ENCODE measurements at regions not wholly inside any gene's neighbourhood (a gene's known extent, or its start where the extent isn't known, plus 50 kb on each side); places are given as distances from the start of the nearest gene placed in this dataset.

GRCh38 chr11:135046986-135047385 lies 634.9 kb upstream of the B3GAT1 start:
- CTCF ChIA-PET = no interaction called here
- Histone ChIP-seq H3K4me2 (ENCODE audit: low read length) (no peak overlapping the region), H4K20me1 (ENCODE audit: insufficient read depth) (no peaks in the 10 kb centered on the region), H3K9me3 (ENCODE audit: control insufficient read depth in 1 of 2, insufficient read depth in 1 of 2, low read depth in 1 of 2, low read length in 2 of 2) (no peaks in the 10 kb centered on the region), H3K27ac (ENCODE audit: low read depth, low read length) (no peak overlapping the region), H3K27me3 (ENCODE audit: insufficient read depth, low read length) (peaks cover 59% of the 10 kb centered on the region), H3K9me2 (ENCODE audit: insufficient read depth) (no peaks in the 10 kb centered on the region), H3K4me3 (replicated peaks in 1 of 2; ENCODE audit: low read depth in 1 of 2, low read length in 2 of 2) (no peak overlapping the region), H3K9ac (ENCODE audit: low read length) (no peak overlapping the region), H3K4me1 (ENCODE audit: control insufficient read depth in 1 of 2, insufficient read depth in 2 of 2, low read length in 2 of 2) (no peaks in the 10 kb centered on the region), H3K36me3 (ENCODE audit: control insufficient read depth in 1 of 2, insufficient read depth in 2 of 2, low read length in 2 of 2) (no peaks in the 10 kb centered on the region), H2AFZ (ENCODE audit: low read depth, low read length, poor library complexity, severe bottlenecking) (no peak overlapping the region), H3K79me2 (ENCODE audit: insufficient read depth, low read length) (no peaks in the 10 kb centered on the region)
- no peak for TF ChIP-seq CEBPB (IDR thresholded peaks at IDR 0.05; ENCODE audit: low read depth)
- TF ChIP-seq ELF1 (IDR thresholded peaks at IDR 0.05; ENCODE audit: borderline replicate concordance, low read depth) = no peak
- TF ChIP-seq SIN3A (IDR thresholded peaks at IDR 0.05; ENCODE audit: low read depth) = no peak
- no peak for TF ChIP-seq POLR2A (IDR thresholded peaks at IDR 0.05; ENCODE audit: borderline replicate concordance, extremely low read depth, insufficient read depth, insufficient read length)
- TF ChIP-seq ZFX (IDR thresholded peaks at IDR 0.05) = no peak
- no peak for TF ChIP-seq TCF7L2 (IDR thresholded peaks at IDR 0.05; ENCODE audit: borderline replicate concordance, extremely low read depth, insufficient read depth, insufficient read length)
- no peak for TF ChIP-seq YY1 (IDR thresholded peaks at IDR 0.05; ENCODE audit: extremely low read depth, insufficient replicate concordance, low read depth, low read length)
- TF ChIP-seq REST (IDR thresholded peaks at IDR 0.05; ENCODE audit: low read depth) = no peak
- no peak for TF ChIP-seq RAD21 (IDR thresholded peaks at IDR 0.05; ENCODE audit: low read depth)
- TF ChIP-seq ATF3 (IDR thresholded peaks at IDR 0.05) = no peak
- no peak for TF ChIP-seq CBX3 (IDR thresholded peaks at IDR 0.05; ENCODE audit: low read depth)
- no peak for TF ChIP-seq EZH2phosphoT487 (IDR thresholded peaks at IDR 0.05; ENCODE audit: borderline replicate concordance)
- no peak for TF ChIP-seq MAX (IDR thresholded peaks at IDR 0.05)
- no peak for TF ChIP-seq CTCF (IDR thresholded peaks at IDR 0.05 in 2 of 3, conservative IDR thresholded peaks at IDR 0.05 in 1 of 3; ENCODE audit: borderline replicate concordance in 1 of 3, insufficient read depth in 1 of 3, low read depth in 2 of 3, low read length in 2 of 3)
- TF ChIP-seq SRF (IDR thresholded peaks at IDR 0.05; ENCODE audit: low read depth) = no peak
- no peak for TF ChIP-seq SP1 (IDR thresholded peaks at IDR 0.05; ENCODE audit: low read depth)
- TF ChIP-seq JUND (IDR thresholded peaks at IDR 0.05) = no peak
- no peak for TF ChIP-seq EGR1 (IDR thresholded peaks at IDR 0.05; ENCODE audit: low read depth)
- TF ChIP-seq FOSL1 (IDR thresholded peaks at IDR 0.05; ENCODE audit: low read depth) = no peak
- no peak for TF ChIP-seq ZBTB33 (IDR thresholded peaks at IDR 0.05; ENCODE audit: extremely low read depth, insufficient replicate concordance, low read length)
- no peak for DNase-seq (ENCODE audit: low read depth, low spot score)
- intact Hi-C loops (cut with micrococcal nuclease) = no loop called here
- BruUV-seq (replicated peaks) = no TSS peak
- POLR2A ChIA-PET = no interaction called here
- RAD21 ChIA-PET (ENCODE audit: low non-redundant PET in 1 of 2, low total read pairs in 2 of 2, uncharacterized antibody in 2 of 2, unreplicated experiment in 2 of 2) = no interaction called here
- no peak for ATAC-seq

Data from HCT116 (cell line).